Esophagus muscularis mucosa (tissue), 3 donors: ENCODE measurements at regions not wholly inside any gene's neighbourhood (a gene's known extent, or its start where the extent isn't known, plus 50 kb on each side); places are given as distances from the start of the nearest gene placed in this dataset.

Source experiments
- POLR2A ChIP-seq: fragments of 450-650 bp; IDR thresholded peaks from one replicate; pipeline ENCODE4 v1.6.1; 2017; ENCODE audit warnings: antibody characterized with exemption, moderate library complexity, mild to moderate bottlenecking, low read depth
- POLR2AphosphoS5 ChIP-seq, 2 donors: sonication (generic); formaldehyde crosslinking; IDR thresholded peaks; one replicate each; pipeline ENCODE4 v1.6.1; 2017; ENCODE audit warnings: antibody characterized with exemption in 2 of 2
- TF ChIP-seq, protein P1 (sequence below), 3 experiments: fragments of 200-600 bp in 2 of 3; fragments of 450-650 bp in 1 of 3; sonication (generic) in 2 of 3; IDR thresholded peaks; one replicate each; pipeline ENCODE4 v1.5.1; 2017 to 2019; ENCODE audit warnings: antibody characterized with exemption in 3 of 3, mild to moderate bottlenecking in 2 of 3, moderate library complexity in 1 of 3

DNA sequence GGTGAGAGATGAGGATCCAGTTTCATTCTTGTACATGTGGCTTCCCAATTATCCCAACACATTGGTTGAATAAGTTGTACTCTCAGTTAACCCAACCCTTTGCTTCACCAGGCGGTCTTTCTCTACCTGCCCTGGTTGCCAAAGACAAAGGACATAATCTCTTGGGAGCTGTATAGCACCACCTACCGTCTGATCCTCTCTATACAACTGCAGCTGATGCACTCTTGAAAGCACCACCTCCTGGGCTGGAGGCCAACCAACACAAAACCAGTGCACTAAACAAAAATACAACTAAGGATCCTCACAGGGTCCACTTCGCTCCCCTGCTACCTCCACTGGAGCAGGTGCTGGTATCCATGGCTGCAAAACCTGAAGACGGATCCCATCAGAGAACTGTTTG is 473.6 kb upstream of the NRXN1 start:
- TF ChIP-seq, protein P1, sequence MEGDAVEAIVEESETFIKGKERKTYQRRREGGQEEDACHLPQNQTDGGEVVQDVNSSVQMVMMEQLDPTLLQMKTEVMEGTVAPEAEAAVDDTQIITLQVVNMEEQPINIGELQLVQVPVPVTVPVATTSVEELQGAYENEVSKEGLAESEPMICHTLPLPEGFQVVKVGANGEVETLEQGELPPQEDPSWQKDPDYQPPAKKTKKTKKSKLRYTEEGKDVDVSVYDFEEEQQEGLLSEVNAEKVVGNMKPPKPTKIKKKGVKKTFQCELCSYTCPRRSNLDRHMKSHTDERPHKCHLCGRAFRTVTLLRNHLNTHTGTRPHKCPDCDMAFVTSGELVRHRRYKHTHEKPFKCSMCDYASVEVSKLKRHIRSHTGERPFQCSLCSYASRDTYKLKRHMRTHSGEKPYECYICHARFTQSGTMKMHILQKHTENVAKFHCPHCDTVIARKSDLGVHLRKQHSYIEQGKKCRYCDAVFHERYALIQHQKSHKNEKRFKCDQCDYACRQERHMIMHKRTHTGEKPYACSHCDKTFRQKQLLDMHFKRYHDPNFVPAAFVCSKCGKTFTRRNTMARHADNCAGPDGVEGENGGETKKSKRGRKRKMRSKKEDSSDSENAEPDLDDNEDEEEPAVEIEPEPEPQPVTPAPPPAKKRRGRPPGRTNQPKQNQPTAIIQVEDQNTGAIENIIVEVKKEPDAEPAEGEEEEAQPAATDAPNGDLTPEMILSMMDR (IDR thresholded peaks at IDR 0.05) = no peak
- TF ChIP-seq POLR2A (no peak), POLR2AphosphoS5 (IDR thresholded peaks at IDR 0.05) (no peak)
